ENCODE measurements at regions not wholly inside any gene's neighbourhood (a gene's known extent, or its start where the extent isn't known, plus 50 kb on each side); places are given as distances from the start of the nearest gene placed in this dataset.

DNA sequence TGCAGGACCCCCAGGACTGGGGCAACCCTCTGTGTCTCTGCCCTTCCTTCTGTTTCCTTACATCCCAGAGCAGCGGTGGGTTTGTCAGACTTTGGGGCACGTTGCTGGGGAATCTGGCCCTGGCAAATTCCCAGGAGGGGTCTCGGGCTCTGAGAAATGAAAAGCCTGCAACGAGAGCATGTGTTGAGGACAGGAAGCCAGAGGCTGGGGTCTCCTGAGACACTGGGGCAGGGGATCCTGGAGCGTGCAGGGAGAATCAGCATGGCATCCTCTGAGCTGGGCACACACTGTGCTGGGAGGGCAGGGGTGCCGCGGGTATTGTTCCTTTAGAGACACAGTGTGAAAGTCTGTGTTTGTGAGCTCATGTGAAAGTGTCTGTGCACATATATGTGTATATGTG lies 279.9 kb upstream of the PPP2R2D start:
- no peak overlapping the region for H3K27ac ChIP-seq (ENCODE audit: low read length)
- H3K4me2 ChIP-seq (ENCODE audit: low read depth, low read length), result no peak overlapping the region
- H3K9me2 ChIP-seq (replicated peaks; ENCODE audit: insufficient read depth, low read length), result no peaks in the 10 kb centered on the region
- no peaks in the 10 kb centered on the region for H3K9me3 ChIP-seq (replicated peaks; ENCODE audit: insufficient read depth, low read length)
- H2AFZ ChIP-seq (ENCODE audit: low read length), result no peak overlapping the region
- no peak overlapping the region for H3K4me3 ChIP-seq (ENCODE audit: low read length)
- H3K79me2 ChIP-seq (ENCODE audit: low read length), result no peaks in the 10 kb centered on the region
- no peaks in the 10 kb centered on the region for H3F3A ChIP-seq (ENCODE audit: insufficient read depth, low read length)
- H3K9ac ChIP-seq (ENCODE audit: low read length), result no peak overlapping the region
- no peaks in the 10 kb centered on the region for H3K4me1 ChIP-seq (ENCODE audit: low read length)
- H4K20me1 ChIP-seq (ENCODE audit: insufficient read depth, low read length), result no peaks in the 10 kb centered on the region
- no peak for TF ChIP-seq EZH2 (optimal IDR thresholded peaks at IDR 0.05; ENCODE audit: low read depth, low read length)
- TF ChIP-seq, protein P1, sequence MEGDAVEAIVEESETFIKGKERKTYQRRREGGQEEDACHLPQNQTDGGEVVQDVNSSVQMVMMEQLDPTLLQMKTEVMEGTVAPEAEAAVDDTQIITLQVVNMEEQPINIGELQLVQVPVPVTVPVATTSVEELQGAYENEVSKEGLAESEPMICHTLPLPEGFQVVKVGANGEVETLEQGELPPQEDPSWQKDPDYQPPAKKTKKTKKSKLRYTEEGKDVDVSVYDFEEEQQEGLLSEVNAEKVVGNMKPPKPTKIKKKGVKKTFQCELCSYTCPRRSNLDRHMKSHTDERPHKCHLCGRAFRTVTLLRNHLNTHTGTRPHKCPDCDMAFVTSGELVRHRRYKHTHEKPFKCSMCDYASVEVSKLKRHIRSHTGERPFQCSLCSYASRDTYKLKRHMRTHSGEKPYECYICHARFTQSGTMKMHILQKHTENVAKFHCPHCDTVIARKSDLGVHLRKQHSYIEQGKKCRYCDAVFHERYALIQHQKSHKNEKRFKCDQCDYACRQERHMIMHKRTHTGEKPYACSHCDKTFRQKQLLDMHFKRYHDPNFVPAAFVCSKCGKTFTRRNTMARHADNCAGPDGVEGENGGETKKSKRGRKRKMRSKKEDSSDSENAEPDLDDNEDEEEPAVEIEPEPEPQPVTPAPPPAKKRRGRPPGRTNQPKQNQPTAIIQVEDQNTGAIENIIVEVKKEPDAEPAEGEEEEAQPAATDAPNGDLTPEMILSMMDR (IDR thresholded peaks at IDR 0.05; ENCODE audit: low read length), result no peak
- no peak for TF ChIP-seq EZH2phosphoT487 (IDR thresholded peaks at IDR 0.05; ENCODE audit: low read length)
- H3K36me3 ChIP-seq (replicated peaks; ENCODE audit: insufficient read depth, low read length), result no peaks in the 10 kb centered on the region
- no peaks in the 10 kb centered on the region for H3K27me3 ChIP-seq (replicated peaks; ENCODE audit: insufficient read depth, low read length)
- DNase-seq, result no peak

DNA sequence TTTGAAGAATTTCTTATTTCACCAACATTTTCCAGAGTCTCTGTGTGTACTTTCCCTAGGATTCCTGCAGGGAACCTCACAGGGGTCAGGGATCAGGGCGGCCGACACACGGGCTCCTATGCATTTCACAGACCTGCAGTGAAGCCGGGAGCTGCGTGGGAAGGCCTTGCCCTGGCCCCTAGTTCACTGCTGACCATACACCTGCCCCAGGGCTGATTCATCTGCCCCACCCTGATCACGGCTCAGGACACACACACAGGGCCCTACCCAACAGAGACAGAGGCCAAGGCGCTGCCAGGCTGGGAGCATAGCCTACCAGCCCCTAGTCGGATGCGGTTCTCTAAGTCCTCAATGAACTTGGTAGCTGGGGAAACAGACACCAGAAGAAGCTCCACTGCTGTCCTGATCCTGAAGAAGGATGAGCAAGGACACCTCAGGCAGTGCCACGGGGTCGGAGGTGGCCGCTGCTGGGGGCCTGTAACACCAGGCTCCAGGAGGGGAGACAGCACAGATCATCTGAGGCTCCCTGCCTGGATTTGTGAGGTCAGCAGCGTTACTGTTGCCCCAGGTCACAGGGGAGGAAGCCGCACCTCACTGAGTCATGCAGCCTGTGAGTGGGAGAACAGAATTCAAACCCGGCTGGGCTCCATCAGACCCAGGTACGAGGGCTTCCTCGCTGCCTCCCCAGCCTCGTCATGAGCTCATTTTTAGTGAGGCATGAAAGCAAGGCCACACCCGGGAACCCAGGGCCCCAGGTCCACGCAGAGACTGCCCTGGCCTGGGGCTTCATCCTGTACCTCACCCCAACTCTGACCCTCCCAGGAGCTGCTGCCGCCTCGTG lies 278.8 kb upstream of the PPP2R2D start:
- H3K9ac ChIP-seq (ENCODE audit: low read length), result no peak overlapping the region
- H3K4me1 ChIP-seq (ENCODE audit: low read length), result no peaks in the 10 kb centered on the region
- H3K4me2 ChIP-seq (ENCODE audit: low read depth, low read length), result no peak overlapping the region
- TF ChIP-seq EZH2phosphoT487 (IDR thresholded peaks at IDR 0.05; ENCODE audit: low read length) (no peak), EZH2 (optimal IDR thresholded peaks at IDR 0.05; ENCODE audit: low read depth, low read length) (no peak)
- TF ChIP-seq, protein P1 (IDR thresholded peaks at IDR 0.05; ENCODE audit: low read length), result no peak
- DNase-seq, result no peak
- no peaks in the 10 kb centered on the region for H3K36me3 ChIP-seq (replicated peaks; ENCODE audit: insufficient read depth, low read length)
- no peaks in the 10 kb centered on the region for H3K9me3 ChIP-seq (replicated peaks; ENCODE audit: insufficient read depth, low read length)
- H3K79me2 ChIP-seq (ENCODE audit: low read length), result no peaks in the 10 kb centered on the region
- H2AFZ ChIP-seq (ENCODE audit: low read length), result no peak overlapping the region
- no peak overlapping the region for H3K4me3 ChIP-seq (ENCODE audit: low read length)
- no peaks in the 10 kb centered on the region for H3K27me3 ChIP-seq (replicated peaks; ENCODE audit: insufficient read depth, low read length)
- H3F3A ChIP-seq (ENCODE audit: insufficient read depth, low read length), result no peaks in the 10 kb centered on the region
- no peak overlapping the region for H3K27ac ChIP-seq (ENCODE audit: low read length)
- H3K9me2 ChIP-seq (replicated peaks; ENCODE audit: insufficient read depth, low read length), result no peaks in the 10 kb centered on the region
- no peaks in the 10 kb centered on the region for H4K20me1 ChIP-seq (ENCODE audit: insufficient read depth, low read length)

DNA sequence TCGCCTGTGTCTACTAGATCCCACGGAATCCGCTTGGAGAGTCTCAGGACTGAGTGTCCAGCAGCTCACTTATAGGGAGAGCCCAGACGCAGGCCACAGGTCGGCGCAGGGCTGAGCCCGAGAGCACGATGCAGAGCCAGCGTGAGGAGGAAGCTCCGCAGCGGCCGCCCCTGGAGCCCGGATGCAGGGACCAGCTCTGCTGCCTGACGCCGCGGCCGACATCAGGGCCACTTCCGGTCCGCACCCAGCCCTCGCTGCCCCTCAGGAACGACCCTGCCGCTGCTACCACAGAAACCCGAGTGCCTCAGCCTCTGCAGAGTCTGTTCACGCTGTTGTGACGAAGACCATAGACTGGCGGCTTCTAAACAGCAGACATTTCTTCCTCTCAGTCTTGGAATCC lies 275.8 kb upstream of the PPP2R2D start:
- H4K20me1 ChIP-seq (ENCODE audit: insufficient read depth, low read length), result no peaks in the 10 kb centered on the region
- no peak for TF ChIP-seq EZH2phosphoT487 (IDR thresholded peaks at IDR 0.05; ENCODE audit: low read length)
- TF ChIP-seq, protein P1 (IDR thresholded peaks at IDR 0.05; ENCODE audit: low read length), result no peak
- no peak for TF ChIP-seq EZH2 (optimal IDR thresholded peaks at IDR 0.05; ENCODE audit: low read depth, low read length)
- H3F3A ChIP-seq (ENCODE audit: insufficient read depth, low read length), result no peaks in the 10 kb centered on the region

More for the DNA sequence above, 275.8 kb upstream of the PPP2R2D start:
- H3K9ac ChIP-seq (ENCODE audit: low read length), result no peak overlapping the region
- H3K27me3 ChIP-seq (replicated peaks; ENCODE audit: insufficient read depth, low read length), result no peaks in the 10 kb centered on the region
- DNase-seq, result no peak
- H3K36me3 ChIP-seq (replicated peaks; ENCODE audit: insufficient read depth, low read length), result no peaks in the 10 kb centered on the region
- no peaks in the 10 kb centered on the region for H3K9me2 ChIP-seq (replicated peaks; ENCODE audit: insufficient read depth, low read length)
- H3K79me2 ChIP-seq (ENCODE audit: low read length), result no peaks in the 10 kb centered on the region
- H3K27ac ChIP-seq (ENCODE audit: low read length), result no peak overlapping the region
- H3K4me3 ChIP-seq (ENCODE audit: low read length), result no peak overlapping the region
- no peaks in the 10 kb centered on the region for H3K9me3 ChIP-seq (replicated peaks; ENCODE audit: insufficient read depth, low read length)
- no peaks in the 10 kb centered on the region for H3K4me1 ChIP-seq (ENCODE audit: low read length)
- no peak overlapping the region for H2AFZ ChIP-seq (ENCODE audit: low read length)
- H3K4me2 ChIP-seq (ENCODE audit: low read depth, low read length), result no peak overlapping the region

Data from MM.1S (cell line).